ENCODE measurements at regions not wholly inside any gene's neighbourhood (a gene's known extent, or its start where the extent isn't known, plus 50 kb on each side); places are given as distances from the start of the nearest gene placed in this dataset.

DNA sequence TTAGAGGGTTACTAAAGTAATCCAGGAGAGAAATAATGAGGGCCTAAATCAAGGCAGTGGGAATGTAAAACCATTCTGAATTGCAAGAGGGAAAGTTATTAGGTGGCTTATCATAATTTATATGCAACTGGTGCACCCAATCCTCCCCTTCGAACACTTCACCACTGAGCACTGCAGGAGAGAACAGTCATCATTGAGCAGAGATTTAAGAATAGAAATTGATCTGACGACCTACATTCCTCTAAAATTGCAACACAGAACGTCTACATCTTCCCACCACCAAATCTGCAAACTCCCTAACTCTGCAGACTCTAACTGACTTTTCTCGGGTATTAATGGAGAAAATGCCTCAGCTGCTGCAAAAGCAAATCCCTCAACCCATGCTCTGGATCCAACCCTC, 138.5 kb upstream of the CDH20 start:
- H3K36me3 Mint-ChIP-seq (ENCODE audit: low read depth, unreplicated experiment) = no peaks in the 10 kb centered on the region
- TF ChIP-seq, protein P1, sequence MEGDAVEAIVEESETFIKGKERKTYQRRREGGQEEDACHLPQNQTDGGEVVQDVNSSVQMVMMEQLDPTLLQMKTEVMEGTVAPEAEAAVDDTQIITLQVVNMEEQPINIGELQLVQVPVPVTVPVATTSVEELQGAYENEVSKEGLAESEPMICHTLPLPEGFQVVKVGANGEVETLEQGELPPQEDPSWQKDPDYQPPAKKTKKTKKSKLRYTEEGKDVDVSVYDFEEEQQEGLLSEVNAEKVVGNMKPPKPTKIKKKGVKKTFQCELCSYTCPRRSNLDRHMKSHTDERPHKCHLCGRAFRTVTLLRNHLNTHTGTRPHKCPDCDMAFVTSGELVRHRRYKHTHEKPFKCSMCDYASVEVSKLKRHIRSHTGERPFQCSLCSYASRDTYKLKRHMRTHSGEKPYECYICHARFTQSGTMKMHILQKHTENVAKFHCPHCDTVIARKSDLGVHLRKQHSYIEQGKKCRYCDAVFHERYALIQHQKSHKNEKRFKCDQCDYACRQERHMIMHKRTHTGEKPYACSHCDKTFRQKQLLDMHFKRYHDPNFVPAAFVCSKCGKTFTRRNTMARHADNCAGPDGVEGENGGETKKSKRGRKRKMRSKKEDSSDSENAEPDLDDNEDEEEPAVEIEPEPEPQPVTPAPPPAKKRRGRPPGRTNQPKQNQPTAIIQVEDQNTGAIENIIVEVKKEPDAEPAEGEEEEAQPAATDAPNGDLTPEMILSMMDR (IDR thresholded peaks at IDR 0.05; ENCODE audit: unreplicated experiment) = no peak
- H3K4me1 Mint-ChIP-seq (ENCODE audit: unreplicated experiment) = no peaks in the 10 kb centered on the region
- no peak overlapping the region for H3K27ac Mint-ChIP-seq (ENCODE audit: unreplicated experiment)
- H3K27me3 Mint-ChIP-seq (ENCODE audit: unreplicated experiment) = no peaks in the 10 kb centered on the region
- no peak for DNase-seq (ENCODE audit: low spot score)
- no peak overlapping the region for H3K4me3 Mint-ChIP-seq (ENCODE audit: unreplicated experiment)
- H3K9me3 Mint-ChIP-seq (ENCODE audit: unreplicated experiment) = no peaks in the 10 kb centered on the region

DNA sequence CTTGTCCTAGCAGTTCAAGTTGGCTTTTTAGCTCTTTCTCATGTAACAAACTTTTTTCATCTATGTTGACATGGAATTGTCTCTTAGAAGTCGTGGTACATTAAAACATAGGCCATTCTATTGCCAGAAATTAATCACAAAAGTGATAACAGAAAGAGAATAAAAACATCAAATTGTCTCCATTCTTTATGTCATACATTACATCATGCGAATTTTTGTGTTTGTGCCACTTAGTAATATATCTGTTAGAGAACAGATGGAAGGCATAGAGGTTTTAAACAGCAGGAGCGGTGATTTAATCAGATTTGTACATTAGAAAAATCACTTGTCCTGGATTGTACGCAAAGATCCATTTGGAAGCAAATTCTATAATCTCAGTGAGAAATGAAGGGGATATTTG, 136.5 kb upstream of the CDH20 start:
- no peak for DNase-seq (ENCODE audit: low spot score)
- TF ChIP-seq, protein P1 (IDR thresholded peaks at IDR 0.05; ENCODE audit: unreplicated experiment) = no peak
- H3K27ac Mint-ChIP-seq (ENCODE audit: unreplicated experiment) = no peak overlapping the region

DNA sequence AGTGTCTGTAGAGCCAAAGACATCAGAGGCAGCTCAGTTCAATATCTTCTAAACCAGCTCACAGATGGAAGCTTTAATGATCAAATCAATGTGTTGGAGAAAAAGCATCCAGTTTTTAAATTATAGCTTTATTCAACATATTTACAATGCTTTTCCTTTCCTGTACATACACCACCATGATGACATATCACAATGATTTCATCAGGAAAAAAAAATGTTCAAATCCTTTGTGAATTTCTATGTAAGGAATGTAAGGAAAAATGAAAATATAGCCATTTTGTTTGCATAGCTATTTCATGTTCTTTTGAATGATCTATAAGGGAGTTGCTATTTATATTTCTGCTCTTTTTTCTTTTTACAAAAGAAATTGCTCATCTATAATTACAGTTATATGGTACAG, 134.7 kb upstream of the CDH20 start:
- Mint-ChIP-seq H3K36me3 (ENCODE audit: low read depth, unreplicated experiment) (no peaks in the 10 kb centered on the region), H3K9me3 (ENCODE audit: unreplicated experiment) (no peaks in the 10 kb centered on the region), H3K4me1 (ENCODE audit: unreplicated experiment) (no peaks in the 10 kb centered on the region), H3K27me3 (ENCODE audit: unreplicated experiment) (no peaks in the 10 kb centered on the region), H3K4me3 (ENCODE audit: unreplicated experiment) (no peak overlapping the region), H3K27ac (ENCODE audit: unreplicated experiment) (no peak overlapping the region)
- DNase-seq (ENCODE audit: low spot score) = no peak
- TF ChIP-seq, protein P1 (IDR thresholded peaks at IDR 0.05; ENCODE audit: unreplicated experiment) = no peak

More for the DNA sequence above, 136.5 kb upstream of the CDH20 start:
- H3K4me3 Mint-ChIP-seq (ENCODE audit: unreplicated experiment) = no peak overlapping the region
- H3K9me3 Mint-ChIP-seq (ENCODE audit: unreplicated experiment) = no peaks in the 10 kb centered on the region
- H3K4me1 Mint-ChIP-seq (ENCODE audit: unreplicated experiment) = no peaks in the 10 kb centered on the region
- no peaks in the 10 kb centered on the region for H3K27me3 Mint-ChIP-seq (ENCODE audit: unreplicated experiment)
- no peaks in the 10 kb centered on the region for H3K36me3 Mint-ChIP-seq (ENCODE audit: low read depth, unreplicated experiment)

DNA sequence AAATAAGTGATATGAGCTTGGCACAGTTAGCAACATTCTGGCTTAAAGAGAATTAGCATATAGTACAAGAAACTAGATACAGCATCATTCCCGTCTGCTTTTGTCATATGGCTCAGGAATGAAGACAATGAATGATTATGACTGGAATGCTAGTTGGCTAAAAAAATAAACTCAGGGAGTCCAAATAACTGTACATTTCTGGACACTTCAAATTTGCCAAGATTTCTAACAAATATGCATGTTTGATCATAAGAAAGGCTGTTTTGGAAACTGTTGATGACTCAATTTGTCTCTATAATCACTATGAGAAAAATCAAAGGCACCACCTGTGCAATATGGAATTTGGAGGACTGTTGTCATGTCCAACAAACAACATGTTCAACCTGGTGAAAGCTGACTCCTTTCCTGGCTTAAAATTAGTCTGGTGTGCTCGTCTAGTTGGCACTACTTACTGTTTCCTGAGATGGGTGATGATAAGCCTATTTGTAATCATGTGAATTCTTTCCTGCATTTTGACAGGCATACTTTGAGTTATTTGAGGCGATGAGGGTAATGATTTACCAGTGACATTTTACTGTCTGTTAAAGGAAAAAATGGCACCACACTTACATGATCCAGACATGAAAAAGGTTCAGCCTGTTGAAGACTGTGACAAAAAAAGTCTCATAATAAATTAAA, 133.9 kb upstream of the CDH20 start:
- no peak overlapping the region for H3K27ac Mint-ChIP-seq (ENCODE audit: unreplicated experiment)
- no peak overlapping the region for H3K4me3 Mint-ChIP-seq (ENCODE audit: unreplicated experiment)
- TF ChIP-seq, protein P1 (IDR thresholded peaks at IDR 0.05; ENCODE audit: unreplicated experiment) = no peak
- no peaks in the 10 kb centered on the region for H3K36me3 Mint-ChIP-seq (ENCODE audit: low read depth, unreplicated experiment)
- DNase-seq (ENCODE audit: low spot score) = no peak
- no peaks in the 10 kb centered on the region for H3K9me3 Mint-ChIP-seq (ENCODE audit: unreplicated experiment)
- H3K4me1 Mint-ChIP-seq (ENCODE audit: unreplicated experiment) = no peaks in the 10 kb centered on the region
- no peaks in the 10 kb centered on the region for H3K27me3 Mint-ChIP-seq (ENCODE audit: unreplicated experiment)

DNA sequence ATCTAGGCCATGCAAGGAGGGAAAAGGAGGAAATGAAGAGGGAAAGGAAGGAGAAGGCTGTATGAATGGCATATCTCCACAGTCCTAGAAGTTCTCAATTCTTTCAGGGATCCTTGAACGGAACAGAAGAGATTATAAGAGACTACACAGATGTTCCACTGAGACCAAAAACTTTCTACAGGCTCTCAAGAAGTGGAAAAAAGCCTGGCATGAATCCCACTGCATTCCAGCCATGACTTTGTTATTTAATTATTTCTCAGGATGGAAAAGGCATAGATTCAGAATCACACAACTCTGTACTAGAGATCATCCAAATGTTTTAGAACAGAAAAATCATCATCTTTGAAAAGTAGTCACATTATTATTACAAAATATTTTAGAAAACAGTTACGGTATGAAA, 131.7 kb upstream of the CDH20 start:
- TF ChIP-seq, protein P1 (IDR thresholded peaks at IDR 0.05; ENCODE audit: unreplicated experiment) = no peak
- H3K36me3 Mint-ChIP-seq (ENCODE audit: low read depth, unreplicated experiment) = no peaks in the 10 kb centered on the region
- H3K9me3 Mint-ChIP-seq (ENCODE audit: unreplicated experiment) = no peaks in the 10 kb centered on the region
- H3K27ac Mint-ChIP-seq (ENCODE audit: unreplicated experiment) = no peak overlapping the region
- no peaks in the 10 kb centered on the region for H3K27me3 Mint-ChIP-seq (ENCODE audit: unreplicated experiment)
- no peaks in the 10 kb centered on the region for H3K4me1 Mint-ChIP-seq (ENCODE audit: unreplicated experiment)
- H3K4me3 Mint-ChIP-seq (ENCODE audit: unreplicated experiment) = no peak overlapping the region
- no peak for DNase-seq (ENCODE audit: low spot score)

Data from endothelial cell (in vitro differentiated cells).